ENCODE measurements at regions not wholly inside any gene's neighbourhood (a gene's known extent, or its start where the extent isn't known, plus 50 kb on each side); places are given as distances from the start of the nearest gene placed in this dataset.
"Not testable (repeated sequence)": the region's sequence is repeated elsewhere in the genome, so short reads cannot be mapped to it uniquely, and the experiment has no call there.

DNA sequence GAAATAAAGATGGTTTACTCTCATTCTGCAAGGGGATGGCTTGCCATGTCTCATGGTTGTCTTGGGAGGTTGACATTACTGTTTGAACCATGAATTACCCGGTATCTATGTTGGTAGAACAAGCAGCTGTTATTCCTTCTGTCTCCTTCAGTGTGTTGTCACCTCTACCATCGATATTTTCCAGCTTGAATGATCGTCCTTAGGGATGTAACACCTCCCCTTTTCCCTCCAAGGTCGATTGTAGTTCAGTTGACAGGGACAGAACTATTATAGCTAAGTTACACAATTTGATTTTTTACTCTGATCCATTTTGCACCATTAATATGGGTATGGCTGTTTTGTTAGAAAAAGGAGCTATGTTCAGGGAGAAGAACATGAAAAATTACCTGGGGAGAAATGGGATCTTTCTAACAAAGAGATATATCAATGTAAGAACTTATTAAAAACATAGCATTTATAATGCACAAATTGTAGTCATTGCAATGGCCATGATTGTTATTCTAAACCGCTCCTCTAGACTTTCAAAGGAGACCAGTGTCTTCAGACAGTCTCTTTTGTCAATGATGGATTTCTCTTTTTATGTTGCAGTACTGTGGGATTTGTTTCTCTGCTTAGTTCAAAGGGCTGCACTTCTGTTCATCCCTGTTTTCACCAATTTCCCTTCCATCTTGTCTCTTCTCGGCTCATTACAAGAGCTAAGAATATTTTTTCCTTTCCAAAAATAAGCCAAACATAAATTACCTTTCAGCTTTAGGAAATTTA is 681.6 kb downstream of the PRIM2 start:
- not testable (repeated sequence) for TF ChIP-seq ZNF274 (IDR thresholded peaks at IDR 0.05; ENCODE audit: low read depth, low read length)
- TF ChIP-seq, protein P1, sequence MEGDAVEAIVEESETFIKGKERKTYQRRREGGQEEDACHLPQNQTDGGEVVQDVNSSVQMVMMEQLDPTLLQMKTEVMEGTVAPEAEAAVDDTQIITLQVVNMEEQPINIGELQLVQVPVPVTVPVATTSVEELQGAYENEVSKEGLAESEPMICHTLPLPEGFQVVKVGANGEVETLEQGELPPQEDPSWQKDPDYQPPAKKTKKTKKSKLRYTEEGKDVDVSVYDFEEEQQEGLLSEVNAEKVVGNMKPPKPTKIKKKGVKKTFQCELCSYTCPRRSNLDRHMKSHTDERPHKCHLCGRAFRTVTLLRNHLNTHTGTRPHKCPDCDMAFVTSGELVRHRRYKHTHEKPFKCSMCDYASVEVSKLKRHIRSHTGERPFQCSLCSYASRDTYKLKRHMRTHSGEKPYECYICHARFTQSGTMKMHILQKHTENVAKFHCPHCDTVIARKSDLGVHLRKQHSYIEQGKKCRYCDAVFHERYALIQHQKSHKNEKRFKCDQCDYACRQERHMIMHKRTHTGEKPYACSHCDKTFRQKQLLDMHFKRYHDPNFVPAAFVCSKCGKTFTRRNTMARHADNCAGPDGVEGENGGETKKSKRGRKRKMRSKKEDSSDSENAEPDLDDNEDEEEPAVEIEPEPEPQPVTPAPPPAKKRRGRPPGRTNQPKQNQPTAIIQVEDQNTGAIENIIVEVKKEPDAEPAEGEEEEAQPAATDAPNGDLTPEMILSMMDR (IDR thresholded peaks at IDR 0.05 in 2 of 3, conservative IDR thresholded peaks at IDR 0.05 in 1 of 3; ENCODE audit: borderline replicate concordance in 1 of 3, insufficient read depth in 1 of 3, low read depth in 2 of 3, low read length in 2 of 3) = not testable (repeated sequence)
- TF ChIP-seq, protein P2, sequence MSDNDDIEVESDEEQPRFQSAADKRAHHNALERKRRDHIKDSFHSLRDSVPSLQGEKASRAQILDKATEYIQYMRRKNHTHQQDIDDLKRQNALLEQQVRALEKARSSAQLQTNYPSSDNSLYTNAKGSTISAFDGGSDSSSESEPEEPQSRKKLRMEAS (IDR thresholded peaks at IDR 0.05) = not testable (repeated sequence)
